Fibroblast of gingiva (primary cell): ENCODE measurements at regions not wholly inside any gene's neighbourhood (a gene's known extent, or its start where the extent isn't known, plus 50 kb on each side); places are given as distances from the start of the nearest gene placed in this dataset.

Experiments
- DNase-seq: peaks from one replicate; pipeline ENCODE4 v3.0.0-alpha.2; 2011; ENCODE audit warnings: low read depth

DNA sequence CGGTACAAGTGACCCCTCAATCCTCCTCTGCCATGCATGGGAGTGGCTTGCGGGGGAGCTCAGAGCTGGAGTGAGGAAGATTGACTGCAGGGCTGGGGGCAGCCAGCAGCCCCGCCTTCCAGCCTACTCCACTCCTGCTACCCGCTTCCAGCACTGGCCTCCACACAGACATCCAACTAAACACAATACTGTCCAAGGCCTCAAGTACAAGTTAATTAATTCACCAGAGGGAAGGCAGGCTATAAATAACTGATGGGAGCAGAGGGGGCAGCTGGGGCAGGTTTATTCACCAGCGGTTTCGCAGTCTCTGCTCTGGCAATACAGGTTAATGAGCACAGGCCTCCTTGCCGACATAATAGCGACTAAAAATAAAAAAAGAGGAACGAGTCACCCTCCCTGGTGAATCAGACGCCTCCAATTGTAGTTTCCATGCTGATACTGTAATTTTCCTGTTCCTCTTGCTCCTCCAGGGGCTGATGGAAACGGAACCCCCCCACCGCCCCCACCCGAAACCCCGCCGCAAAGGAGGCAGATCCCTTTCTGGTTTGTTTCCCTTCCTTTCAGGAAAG is 166.4 kb upstream of the TLE3 start:
- no peak for DNase-seq

- no peak for DNase-seq
Measured at GRCh38 chr15:70262591-70263274, 165.0 kb upstream of the TLE3 start.

DNA sequence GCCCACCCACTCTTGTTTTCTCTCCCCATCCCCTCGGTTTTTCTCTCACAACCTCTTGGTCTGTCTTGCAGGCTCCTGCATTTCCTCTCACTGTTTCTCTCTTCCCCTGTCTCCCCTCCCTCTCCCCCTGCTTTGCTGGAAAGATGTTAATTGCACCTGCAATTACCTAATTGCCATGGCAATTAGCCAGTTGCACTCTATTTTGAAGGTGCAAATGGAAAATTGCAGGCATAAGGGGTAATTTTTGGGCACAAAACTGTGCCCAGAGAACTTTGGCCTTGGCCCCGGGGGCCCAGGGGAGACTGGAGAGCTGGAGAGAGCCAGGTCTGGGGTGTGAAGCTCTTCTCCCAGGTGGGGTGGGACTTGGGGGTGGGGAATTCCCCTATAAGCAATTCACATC is 164.5 kb upstream of the TLE3 start:
- no peak for DNase-seq

DNA sequence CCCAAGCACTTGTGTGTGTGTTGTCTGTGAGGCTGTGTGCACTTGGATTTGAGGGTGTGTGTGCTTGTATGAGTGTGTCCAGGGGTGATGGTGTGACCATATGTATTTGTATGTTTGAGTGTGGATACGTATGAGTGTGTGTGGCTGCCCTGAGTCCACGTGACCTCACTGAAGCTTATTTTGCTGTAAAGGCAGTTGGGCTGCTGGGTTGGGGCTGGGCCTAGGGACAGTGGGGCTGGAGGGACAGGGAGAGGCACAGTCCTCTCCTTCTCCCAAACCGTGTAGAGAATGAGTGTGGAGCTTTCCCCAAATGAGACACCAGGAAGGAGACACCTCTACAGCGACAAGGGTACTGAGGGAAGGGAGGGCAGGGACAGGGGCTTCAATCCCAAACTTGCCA is 163.4 kb upstream of the TLE3 start:
- DNase-seq, result no peak

DNA sequence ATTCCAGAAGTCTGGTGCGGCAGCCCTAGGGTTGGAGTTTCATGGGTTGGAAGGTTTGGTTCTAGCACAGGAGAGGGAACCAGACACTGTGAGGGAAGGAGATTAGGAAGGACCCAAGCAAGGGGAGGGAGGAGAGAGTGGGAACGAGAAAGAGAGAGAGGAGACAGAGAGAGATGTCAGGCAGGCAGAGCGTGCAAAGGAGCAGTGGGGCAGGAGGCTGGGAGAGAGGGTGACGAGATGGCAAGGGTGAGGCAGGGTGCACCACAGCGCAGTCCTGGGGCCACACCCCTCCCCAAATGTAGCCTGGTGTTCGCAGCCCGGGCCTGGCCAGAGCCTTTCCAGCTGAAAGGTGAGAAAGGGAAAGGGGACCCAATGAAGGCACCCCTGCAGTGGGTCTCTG is 162.9 kb upstream of the TLE3 start:
- DNase-seq, result no peak

- DNase-seq, result no peak
Measured at GRCh38 chr15:70259640-70260508, 162.2 kb upstream of the TLE3 start.

DNA sequence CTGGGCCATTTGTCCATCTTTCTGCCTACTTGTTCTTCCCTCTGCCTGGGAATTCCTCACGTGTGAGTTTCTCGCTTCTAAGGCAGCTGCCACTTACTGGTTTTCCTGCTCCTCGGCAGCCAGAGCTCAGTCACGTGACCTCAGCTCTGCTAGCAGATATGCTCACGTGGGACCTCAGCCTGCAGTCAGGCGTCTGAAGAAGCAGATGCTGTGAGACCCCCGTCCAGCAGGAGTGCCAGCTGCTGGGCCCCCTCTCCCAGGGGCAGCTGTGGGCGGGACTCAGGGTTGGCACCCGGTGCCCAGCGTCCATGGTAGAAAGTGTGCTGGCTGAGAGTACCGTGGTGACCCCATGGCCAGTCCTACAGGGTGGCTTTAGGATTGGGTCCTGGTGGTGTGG is 161.3 kb upstream of the TLE3 start:
- no peak for DNase-seq

GRCh38 chr15:70258369-70259027 is 160.8 kb upstream of the TLE3 start:
- no peak for DNase-seq

DNA sequence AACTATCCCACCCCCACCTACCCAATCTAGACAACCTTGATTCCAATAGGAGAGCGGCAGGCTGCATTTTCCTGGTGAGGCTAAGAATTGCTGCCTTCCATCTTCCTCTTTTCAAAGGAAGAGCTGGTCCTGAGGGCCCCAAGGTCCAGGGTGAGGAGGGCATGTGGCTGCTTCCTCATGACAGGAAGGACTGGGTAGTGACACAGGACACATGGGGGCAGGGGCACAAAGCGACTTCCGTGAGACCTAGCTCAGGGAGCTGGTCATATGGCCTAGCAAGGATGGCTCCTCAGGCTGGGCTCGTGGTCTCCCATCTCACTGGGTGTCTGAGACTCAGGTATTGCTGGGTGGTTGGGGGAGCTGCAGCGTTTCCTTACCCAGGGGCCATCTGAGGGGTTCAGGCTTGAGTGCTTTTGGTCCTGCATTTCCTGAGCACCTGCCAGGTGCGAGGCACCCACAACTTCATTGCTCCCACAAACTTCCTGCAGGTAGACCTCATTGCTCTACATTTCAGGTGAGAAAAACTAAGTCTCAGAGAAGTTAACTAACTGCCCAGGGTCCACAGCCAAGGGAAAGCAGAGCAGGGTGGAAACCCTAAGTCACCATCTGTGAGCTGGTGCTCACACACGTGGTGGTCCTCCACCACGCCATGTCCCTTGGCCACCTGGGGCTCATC is 160.0 kb upstream of the TLE3 start:
- no peak for DNase-seq

DNA sequence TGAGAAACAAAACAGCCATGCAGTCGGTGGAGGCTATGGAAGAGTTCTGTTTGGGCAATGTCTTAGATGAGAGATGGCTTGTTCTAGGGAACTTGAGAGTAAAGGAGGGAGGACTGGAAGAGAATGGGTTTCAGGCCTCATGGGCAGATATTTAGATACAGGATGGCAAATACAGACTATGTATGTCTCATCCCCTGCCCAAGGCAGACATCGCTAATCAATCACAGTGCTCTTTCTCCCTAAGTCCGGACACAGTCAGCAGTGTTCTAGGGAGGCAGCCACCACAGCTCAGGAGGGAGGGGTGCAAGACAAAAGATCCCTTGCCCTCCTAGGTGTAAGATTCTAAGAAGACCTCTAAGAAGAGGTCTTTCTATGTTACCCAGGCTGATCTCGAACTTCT is 159.3 kb upstream of the TLE3 start:
- no peak for DNase-seq

DNA sequence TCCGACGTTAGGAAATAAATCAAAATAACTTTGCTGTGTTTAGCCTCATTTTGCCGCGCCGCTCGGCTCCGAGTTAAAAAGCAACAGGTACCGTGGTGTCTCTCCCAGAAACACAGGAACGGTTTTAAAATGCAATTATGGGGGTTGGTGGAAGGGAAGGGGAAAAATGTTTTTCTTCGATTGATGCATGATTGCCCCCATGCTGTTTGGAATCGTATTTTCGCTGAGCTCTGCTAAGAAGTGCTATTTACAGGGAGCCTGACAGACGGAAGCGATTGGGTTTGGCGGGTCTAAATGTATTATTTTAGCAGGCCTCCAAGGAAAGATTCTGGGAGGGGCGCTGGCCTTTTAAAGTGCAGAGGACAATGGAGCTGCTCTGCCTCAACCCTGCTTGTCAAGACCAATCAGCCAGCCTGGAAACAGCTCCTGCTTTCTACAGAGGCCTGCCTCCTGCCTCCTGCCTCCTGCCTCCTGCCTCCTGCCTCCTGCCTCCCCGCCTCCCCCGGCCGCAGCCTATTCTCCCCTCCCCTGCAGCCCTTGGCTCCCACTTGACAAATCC is 156.7 kb upstream of the TLE3 start:
- DNase-seq, result no peak

DNA sequence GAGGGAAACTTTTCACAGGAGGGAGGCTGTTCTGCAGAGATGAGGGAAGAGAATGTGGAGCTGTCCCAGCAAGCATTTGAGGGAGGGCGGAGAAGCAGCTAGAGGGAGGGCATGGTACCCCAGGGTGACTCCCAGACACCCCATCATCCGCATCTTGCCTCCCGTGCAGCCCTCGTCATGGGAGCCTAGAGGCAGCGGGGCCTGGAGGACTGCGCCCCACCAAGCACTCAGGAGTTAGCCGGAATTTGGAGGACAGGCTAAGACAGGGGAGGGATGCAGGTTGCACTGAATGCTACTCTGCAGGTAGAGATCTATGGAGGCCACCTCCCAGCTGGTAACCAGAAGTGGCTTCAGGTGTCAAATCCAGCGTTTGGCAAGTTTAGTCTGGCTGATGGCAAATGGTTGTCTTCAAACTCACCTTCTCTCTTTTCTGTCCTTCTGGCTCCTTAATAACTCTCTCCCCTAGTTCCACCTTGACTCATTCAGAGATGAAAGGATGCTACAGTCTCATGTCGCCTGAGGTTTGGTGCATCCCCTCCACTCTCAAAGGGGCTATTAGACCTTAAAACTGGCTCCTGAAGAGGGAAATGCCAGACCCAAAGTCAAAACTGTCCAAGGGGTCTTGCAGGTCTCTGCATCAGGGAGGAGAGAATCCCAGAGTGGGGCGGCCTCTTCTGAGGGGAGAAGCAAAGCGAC is 155.9 kb upstream of the TLE3 start:
- DNase-seq, result no peak

GRCh38 chr15:70252951-70253320 is 155.2 kb upstream of the TLE3 start:
- DNase-seq, result no peak

GRCh38 chr15:70252056-70252950 is 154.6 kb upstream of the TLE3 start:
- DNase-seq, result no peak

- DNase-seq, result no peak
Measured at GRCh38 chr15:70251246-70251990, 153.7 kb upstream of the TLE3 start.

- DNase-seq, result no peak
Measured at GRCh38 chr15:70250208-70251201, 152.8 kb upstream of the TLE3 start.

DNA sequence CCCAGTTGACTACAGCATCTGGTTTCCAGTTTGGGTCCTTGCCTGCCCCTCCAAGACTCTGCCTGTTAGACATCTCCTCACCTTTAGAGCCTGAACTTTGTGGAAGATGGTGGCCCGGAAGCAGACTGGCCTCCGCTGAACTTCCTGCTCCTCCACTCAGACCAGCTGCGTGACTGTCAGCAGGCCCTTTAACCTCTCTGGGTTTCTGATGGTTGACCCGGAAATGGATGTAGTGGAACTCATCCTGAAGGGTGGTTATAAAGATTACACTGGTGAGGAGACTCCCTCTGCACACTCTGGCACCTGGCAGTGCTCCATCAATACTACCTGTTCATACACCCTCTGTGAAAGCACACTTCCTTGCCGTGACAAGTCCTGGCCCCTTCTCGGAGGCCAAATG is 151.9 kb upstream of the TLE3 start:
- no peak for DNase-seq
